Mesothelial cell of epicardium (in vitro differentiated cells): ENCODE measurements at regions not wholly inside any gene's neighbourhood (a gene's known extent, or its start where the extent isn't known, plus 50 kb on each side); places are given as distances from the start of the nearest gene placed in this dataset.
"Not testable (repeated sequence)": the region's sequence is repeated elsewhere in the genome, so short reads cannot be mapped to it uniquely, and the experiment has no call there.

Source experiments
- DNase-seq, 2 experiments: peaks; one replicate each; pipeline ENCODE4 v3.0.0; 2021; ENCODE audit warnings: low spot score in 2 of 2; ENCODE audit not compliant: unreplicated experiment in 2 of 2
- H3K27ac Mint-ChIP-seq: 2 replicates; pipeline ENCODE4 v1.8.0; 2021; ENCODE audit warnings: mixed read lengths
- H3K27me3 Mint-ChIP-seq: 2 replicates; pipeline ENCODE4 v1.8.0; 2021; ENCODE audit warnings: low read depth, mixed read lengths
- H3K36me3 Mint-ChIP-seq: 2 replicates; pipeline ENCODE4 v1.8.0; 2021; ENCODE audit warnings: mixed read lengths
- H3K4me1 Mint-ChIP-seq: 2 replicates; pipeline ENCODE4 v1.8.0; 2021; ENCODE audit warnings: mixed read lengths
- H3K4me3 Mint-ChIP-seq: 2 replicates; pipeline ENCODE4 v1.8.0; 2021; ENCODE audit warnings: mild to moderate bottlenecking, moderate library complexity, mixed read lengths
- H3K9me3 Mint-ChIP-seq: 2 replicates; pipeline ENCODE4 v1.8.0; 2021; ENCODE audit warnings: mixed read lengths
- CTCF ChIP-seq: fragments of 200-600 bp; sonication (generic); IDR thresholded peaks from one replicate; pipeline ENCODE4 v1.5.0; 2021; ENCODE audit warnings: antibody characterized with exemption; ENCODE audit not compliant: unreplicated experiment

DNA sequence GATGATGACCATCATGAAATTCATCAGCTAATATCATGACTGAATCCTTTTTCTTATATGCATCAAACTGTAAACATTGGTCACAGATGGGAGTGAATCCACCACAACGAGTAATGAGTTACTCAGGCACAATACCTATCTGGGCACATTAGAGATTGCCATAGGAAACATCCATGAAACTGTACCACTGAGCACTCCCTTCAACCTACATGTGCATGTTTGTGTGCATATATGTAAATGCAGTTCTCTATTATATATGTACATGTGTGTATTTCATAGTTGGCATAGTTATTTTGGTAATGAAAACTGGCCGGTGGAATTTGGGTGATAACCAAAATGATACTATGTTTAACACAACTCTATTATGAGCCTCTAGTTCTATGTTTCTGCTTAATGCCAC is 387.3 kb upstream of the ARRDC3 start:
- no peaks in the 10 kb centered on the region for H3K36me3 Mint-ChIP-seq
- DNase-seq = no peak
- peaks cover 2% of the 10 kb centered on the region for H3K4me1 Mint-ChIP-seq
- H3K4me3 Mint-ChIP-seq = no peak overlapping the region
- no peaks in the 10 kb centered on the region for H3K9me3 Mint-ChIP-seq
- H3K27ac Mint-ChIP-seq = no peak overlapping the region
- TF ChIP-seq CTCF = no peak
- H3K27me3 Mint-ChIP-seq = no peaks in the 10 kb centered on the region

GRCh38 chr5:91757383-91757782 is 374.3 kb upstream of the ARRDC3 start:
- not testable (repeated sequence) for H3K27ac Mint-ChIP-seq, H3K36me3 Mint-ChIP-seq, DNase-seq, H3K27me3 Mint-ChIP-seq, H3K4me1 Mint-ChIP-seq, H3K4me3 Mint-ChIP-seq
- H3K9me3 Mint-ChIP-seq = peaks cover 10% of the 10 kb centered on the region

GRCh38 chr5:91754990-91755389 is 371.9 kb upstream of the ARRDC3 start:
- H3K27ac Mint-ChIP-seq = no peak overlapping the region
- DNase-seq = no peak
- H3K36me3 Mint-ChIP-seq = no peaks in the 10 kb centered on the region
- H3K4me1 Mint-ChIP-seq = no peaks in the 10 kb centered on the region
- H3K4me3 Mint-ChIP-seq = no peak overlapping the region
- no peak for TF ChIP-seq CTCF
- H3K9me3 Mint-ChIP-seq = peaks cover 13% of the 10 kb centered on the region
- H3K27me3 Mint-ChIP-seq = no peaks in the 10 kb centered on the region

DNA sequence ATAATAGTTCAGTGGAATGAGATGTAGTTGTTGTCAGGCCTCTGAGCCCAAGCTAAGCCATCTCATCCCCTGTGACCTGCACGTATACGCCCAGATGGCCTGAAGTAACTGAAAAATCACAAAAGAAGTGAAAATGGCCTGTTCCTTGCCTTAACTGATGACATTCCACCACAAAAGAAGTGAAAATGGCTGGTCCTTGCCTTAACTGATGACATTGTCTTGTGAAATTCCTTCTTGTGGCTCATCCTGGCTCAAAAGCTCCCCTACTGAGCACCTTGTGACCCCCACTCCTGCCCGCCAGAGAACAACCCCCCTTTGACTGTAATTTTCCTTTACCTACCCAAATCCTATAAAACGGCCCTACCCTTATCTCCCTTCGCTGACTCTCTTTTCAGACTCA is 361.4 kb upstream of the ARRDC3 start:
- not testable (repeated sequence) for H3K36me3 Mint-ChIP-seq, H3K4me1 Mint-ChIP-seq, H3K27ac Mint-ChIP-seq, H3K4me3 Mint-ChIP-seq, DNase-seq, H3K27me3 Mint-ChIP-seq
- peaks cover 13% of the 10 kb centered on the region for H3K9me3 Mint-ChIP-seq

DNA sequence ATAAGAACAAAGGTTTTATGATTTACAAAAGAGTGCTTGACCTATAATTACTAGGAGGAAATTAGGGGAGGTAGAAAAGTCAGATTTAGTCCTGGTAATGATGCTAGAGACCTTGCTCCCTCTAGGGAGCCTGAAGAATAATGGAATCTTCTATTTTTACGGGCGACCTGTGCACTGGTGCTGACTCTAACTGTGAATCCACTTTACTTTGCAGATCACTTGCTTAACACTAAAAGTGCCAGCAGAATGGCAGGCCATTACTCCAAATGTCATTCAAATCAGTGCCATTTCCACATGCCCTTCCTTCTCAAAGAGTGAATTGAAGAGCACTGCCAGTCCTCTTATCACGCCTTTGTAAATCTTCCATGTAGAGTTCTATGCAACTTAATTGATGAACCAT is 359.4 kb upstream of the ARRDC3 start:
- Mint-ChIP-seq H3K36me3 (no peaks in the 10 kb centered on the region), H3K4me1 (no peaks in the 10 kb centered on the region), H3K4me3 (no peak overlapping the region), H3K27ac (no peak overlapping the region), H3K27me3 (no peaks in the 10 kb centered on the region), H3K9me3 (no peaks in the 10 kb centered on the region)
- no peak for TF ChIP-seq CTCF
- DNase-seq = no peak

DNA sequence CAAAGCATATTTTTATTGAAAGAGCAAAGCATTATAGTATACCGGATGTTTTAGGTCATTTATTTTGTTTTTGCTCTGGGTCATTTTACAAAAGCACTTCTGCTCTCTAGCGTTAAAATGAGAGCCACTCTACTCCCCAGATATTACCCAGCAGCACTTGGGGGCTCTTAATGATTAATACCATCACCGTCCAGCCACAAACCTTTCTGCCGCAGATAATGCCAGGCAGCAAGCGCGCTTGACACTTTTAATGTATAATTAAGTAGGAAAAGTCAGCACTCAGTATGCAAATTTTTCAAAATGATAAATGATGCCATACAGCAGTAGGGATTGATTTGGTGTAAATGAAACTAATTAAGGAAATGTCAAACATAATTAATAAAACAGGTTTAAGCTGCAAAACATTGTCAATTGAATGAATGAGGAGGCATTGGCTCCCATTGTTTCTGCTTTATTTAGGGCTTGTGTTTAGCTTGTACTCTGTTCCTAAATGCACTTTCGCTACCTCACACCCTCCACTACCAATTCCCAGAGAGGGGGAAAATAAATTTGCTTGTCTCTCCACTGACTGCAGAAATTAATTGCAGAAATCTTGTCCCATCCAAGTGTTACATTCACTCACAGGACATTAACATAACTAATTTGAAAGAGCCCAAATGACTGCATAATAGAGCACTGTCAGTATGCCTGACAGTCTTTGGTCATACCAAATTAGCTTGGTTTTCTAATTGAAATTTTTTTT is 358.8 kb upstream of the ARRDC3 start:
- no peaks in the 10 kb centered on the region for H3K4me1 Mint-ChIP-seq

More for the DNA sequence above, 358.8 kb upstream of the ARRDC3 start:
- Mint-ChIP-seq H3K27ac (no peak overlapping the region), H3K4me3 (no peak overlapping the region), H3K9me3 (peaks cover 4% of the 10 kb centered on the region), H3K36me3 (no peaks in the 10 kb centered on the region), H3K27me3 (no peaks in the 10 kb centered on the region)
- TF ChIP-seq CTCF = no peak
- no peak for DNase-seq
